ENCODE measurements at regions not wholly inside any gene's neighbourhood (a gene's known extent, or its start where the extent isn't known, plus 50 kb on each side); places are given as distances from the start of the nearest gene placed in this dataset.
"Not testable (repeated sequence)": the region's sequence is repeated elsewhere in the genome, so short reads cannot be mapped to it uniquely, and the experiment has no call there.

GRCh38 chr6:86872810-86873209, 64.5 kb upstream of the HTR1E start:
- DNase-seq = not testable (repeated sequence)

GRCh38 chr6:86871681-86872080, 65.6 kb upstream of the HTR1E start:
- DNase-seq = no peak

- no peak for DNase-seq
These were observed 67.8 kb upstream of the HTR1E start for GRCh38 chr6:86869500-86869899.

GRCh38 chr6:86859513-86859912, 77.8 kb upstream of the HTR1E start:
- no peak for DNase-seq

- no peak for DNase-seq
These were observed 78.4 kb upstream of the HTR1E start for GRCh38 chr6:86858970-86859369.

GRCh38 chr6:86857783-86858182, 79.5 kb upstream of the HTR1E start:
- no peak for DNase-seq

- no peak for DNase-seq
These were observed 80.3 kb upstream of the HTR1E start for GRCh38 chr6:86856937-86857563.

GRCh38 chr6:86856379-86856778, 80.9 kb upstream of the HTR1E start:
- DNase-seq = no peak

GRCh38 chr6:86848986-86849385, 88.3 kb upstream of the HTR1E start:
- DNase-seq = no peak

- no peak for DNase-seq
These were observed 104.6 kb upstream of the HTR1E start for GRCh38 chr6:86832686-86833085.

- DNase-seq = no peak
These were observed 111.9 kb upstream of the HTR1E start for GRCh38 chr6:86825436-86825835.

- DNase-seq = no peak
These were observed 114.6 kb upstream of the HTR1E start for GRCh38 chr6:86822747-86823146.

- no peak for DNase-seq
These were observed 116.6 kb upstream of the HTR1E start for GRCh38 chr6:86820750-86821149.

- DNase-seq = no peak
These were observed 143.7 kb upstream of the HTR1E start for GRCh38 chr6:86793649-86794048.

GRCh38 chr6:86791476-86791875, 145.9 kb upstream of the HTR1E start:
- DNase-seq = no peak

- DNase-seq = no peak
These were observed 147.4 kb upstream of the HTR1E start for GRCh38 chr6:86789779-86790411.

GRCh38 chr6:86782328-86782727, 155.0 kb upstream of the HTR1E start:
- no peak for DNase-seq

GRCh38 chr6:86780923-86781322, 156.4 kb upstream of the HTR1E start:
- DNase-seq = no peak

GRCh38 chr6:86775893-86776292, 161.4 kb upstream of the HTR1E start:
- no peak for DNase-seq

- no peak for DNase-seq
These were observed 172.1 kb upstream of the HTR1E start for GRCh38 chr6:86765211-86765610.

- not testable (repeated sequence) for DNase-seq
These were observed 177.4 kb upstream of the HTR1E start for GRCh38 chr6:86759953-86760352.

GRCh38 chr6:86756640-86757229, 180.6 kb upstream of the HTR1E start:
- no peak for DNase-seq

GRCh38 chr6:86744048-86744447, 193.3 kb upstream of the HTR1E start:
- no peak for DNase-seq

- no peak for DNase-seq
These were observed 199.2 kb upstream of the HTR1E start for GRCh38 chr6:86738078-86738477.

GRCh38 chr6:86731631-86732030, 205.7 kb upstream of the HTR1E start:
- DNase-seq = not testable (repeated sequence)

All from DMS79 treated with DMSO at 0.1 percent for 48 hours (cell line).